ENCODE measurements at regions not wholly inside any gene's neighbourhood (a gene's known extent, or its start where the extent isn't known, plus 50 kb on each side); places are given as distances from the start of the nearest gene placed in this dataset.

DNA sequence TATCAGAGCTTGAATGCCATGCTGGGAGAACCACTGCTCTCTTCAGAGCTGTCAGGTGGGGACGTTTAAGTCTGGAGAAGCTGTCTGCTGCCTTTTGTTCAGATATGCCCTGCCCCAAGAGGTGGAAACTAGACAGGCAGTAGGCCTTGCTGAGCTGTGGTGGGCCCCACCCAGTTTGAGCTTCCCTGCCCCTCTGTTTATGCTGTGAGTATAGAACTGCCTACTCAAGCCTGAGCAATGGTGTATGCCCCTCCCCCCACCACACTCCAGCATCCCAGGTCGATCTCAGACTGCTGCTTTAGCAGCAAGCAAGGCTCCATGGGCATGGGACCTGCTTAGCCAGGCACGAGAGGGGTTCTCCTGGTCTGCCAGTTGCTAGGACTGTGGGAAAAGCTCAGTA is 362.3 kb downstream of the FAM170A start:
- TF ChIP-seq CTCF (IDR thresholded peaks at IDR 0.05) (no peak), POLR2A (IDR thresholded peaks at IDR 0.05) (no peak)
